Lung microvascular endothelial cell (primary cell): ENCODE measurements at regions not wholly inside any gene's neighbourhood (a gene's known extent, or its start where the extent isn't known, plus 50 kb on each side); places are given as distances from the start of the nearest gene placed in this dataset.

Source experiments
- DNase-seq, 2 donors: peaks; one replicate each; pipeline versions ENCODE4 v3.0.0 to v3.0.0-alpha.2; 2010; ENCODE audit warnings: low read depth in 2 of 2

DNA sequence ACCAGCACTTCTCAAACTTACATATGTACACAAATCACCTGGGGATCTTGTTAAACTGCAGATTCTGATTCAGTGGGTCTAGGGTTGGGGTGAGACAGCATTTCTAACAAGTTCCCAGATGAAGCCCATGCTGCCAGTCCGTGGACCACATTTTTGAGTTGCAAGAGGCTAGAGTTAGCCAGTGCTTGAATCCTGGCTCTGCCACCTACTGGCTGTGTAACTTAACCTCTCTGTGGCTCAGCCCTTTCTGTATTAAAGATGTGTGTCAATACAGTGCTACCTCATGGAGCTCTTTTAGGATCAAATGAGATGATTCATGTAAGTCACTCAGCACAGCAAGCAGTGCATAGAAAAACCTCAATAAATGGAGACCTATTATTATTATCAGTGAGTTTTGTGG is 90.2 kb upstream of the ISX start:
- DNase-seq: no peak

DNA sequence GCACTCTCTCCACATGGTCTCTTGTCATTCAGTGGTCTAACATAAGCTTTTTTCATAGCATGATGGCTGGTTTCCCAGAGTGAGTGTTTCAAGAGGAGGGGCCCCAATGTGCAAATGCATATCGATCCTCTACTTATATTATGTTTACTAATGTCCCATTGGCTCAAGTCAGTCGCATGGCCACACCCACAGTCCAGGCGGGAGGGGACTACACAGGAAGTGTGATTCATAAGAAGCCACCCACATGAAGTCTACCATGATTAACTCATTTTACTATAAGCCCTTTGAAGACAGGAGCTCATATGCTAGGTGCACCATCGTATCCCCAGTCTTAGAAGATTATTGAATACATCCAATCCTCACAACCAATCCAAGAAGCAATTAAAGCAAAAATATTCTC is 89.5 kb upstream of the ISX start:
- DNase-seq: no peak

DNA sequence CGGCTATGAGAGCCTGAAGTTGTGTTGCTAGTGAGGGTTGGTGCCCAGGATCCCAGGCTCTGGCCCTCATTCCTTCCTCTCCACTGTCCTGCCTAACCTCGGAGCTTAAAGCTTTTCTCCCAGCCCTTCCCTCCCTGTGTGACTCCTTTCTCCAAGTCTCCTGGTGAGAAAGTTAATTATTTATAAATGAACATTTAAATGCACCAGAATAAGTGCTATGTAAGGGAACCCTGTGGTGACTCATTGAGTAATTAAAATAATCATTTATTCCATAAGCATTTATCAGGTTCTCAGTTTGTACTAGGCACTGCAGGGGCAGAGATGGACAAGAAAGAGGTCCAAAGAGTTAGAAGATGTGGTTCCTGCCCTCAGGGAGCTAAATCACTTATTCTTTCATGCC is 89.1 kb upstream of the ISX start:
- DNase-seq: no peak

DNA sequence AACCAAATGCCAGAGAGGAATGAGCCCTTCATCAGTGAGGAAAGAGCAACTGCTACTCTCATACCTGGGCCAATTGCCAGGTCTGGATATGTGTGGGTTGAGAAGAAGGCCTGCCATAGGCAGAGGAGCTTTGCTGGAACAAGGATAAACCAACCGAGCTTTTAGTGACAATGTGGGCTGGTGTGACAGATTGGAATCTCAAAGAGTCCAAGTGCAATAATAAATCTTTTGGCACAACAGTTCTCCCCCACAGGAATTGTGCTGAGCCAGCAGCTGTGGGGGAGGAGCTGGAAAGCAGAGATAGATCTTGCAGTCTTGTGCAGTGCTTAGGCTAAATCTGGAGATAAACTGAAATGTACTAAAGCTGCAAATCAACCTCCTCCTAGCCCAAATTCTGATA is 79.4 kb upstream of the ISX start:
- no peak for DNase-seq

DNA sequence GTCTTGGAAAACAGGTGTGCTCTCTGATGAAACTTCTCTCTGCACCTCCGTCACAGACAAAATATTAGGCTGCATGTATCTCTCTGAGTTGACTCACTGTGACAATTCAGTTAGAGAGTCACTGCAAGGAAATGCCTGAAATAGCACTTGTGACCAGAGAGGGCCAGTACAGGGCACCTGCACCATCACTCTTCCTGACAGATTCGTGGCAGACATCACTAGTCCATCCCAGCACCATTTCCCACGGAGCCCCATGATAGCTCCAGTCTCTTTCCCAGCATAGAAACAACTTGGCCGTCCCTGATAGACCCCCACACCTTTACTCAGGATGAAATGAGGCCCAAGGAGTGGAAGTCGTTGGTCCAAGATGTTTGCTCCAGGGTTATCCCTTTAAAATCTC is 73.3 kb upstream of the ISX start:
- no peak for DNase-seq

DNA sequence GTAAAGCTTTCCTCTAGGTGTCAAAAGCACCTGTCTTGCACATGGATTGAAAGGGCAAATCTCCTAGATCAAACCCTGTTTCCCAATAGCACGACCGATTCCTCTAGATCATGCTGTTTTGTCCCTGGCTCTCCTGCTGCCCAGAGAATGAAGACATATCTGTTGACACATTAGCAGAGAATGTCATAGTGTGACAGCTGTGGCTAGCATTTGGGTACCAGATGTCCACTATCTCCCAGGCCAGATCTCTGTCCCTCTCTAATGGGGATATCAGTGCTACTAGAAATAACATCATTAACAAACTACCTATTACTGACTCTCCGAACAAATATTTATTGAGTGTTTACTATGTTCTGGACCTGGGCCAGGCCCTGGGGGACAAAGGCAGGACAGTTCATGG is 72.4 kb upstream of the ISX start:
- no peak for DNase-seq

DNA sequence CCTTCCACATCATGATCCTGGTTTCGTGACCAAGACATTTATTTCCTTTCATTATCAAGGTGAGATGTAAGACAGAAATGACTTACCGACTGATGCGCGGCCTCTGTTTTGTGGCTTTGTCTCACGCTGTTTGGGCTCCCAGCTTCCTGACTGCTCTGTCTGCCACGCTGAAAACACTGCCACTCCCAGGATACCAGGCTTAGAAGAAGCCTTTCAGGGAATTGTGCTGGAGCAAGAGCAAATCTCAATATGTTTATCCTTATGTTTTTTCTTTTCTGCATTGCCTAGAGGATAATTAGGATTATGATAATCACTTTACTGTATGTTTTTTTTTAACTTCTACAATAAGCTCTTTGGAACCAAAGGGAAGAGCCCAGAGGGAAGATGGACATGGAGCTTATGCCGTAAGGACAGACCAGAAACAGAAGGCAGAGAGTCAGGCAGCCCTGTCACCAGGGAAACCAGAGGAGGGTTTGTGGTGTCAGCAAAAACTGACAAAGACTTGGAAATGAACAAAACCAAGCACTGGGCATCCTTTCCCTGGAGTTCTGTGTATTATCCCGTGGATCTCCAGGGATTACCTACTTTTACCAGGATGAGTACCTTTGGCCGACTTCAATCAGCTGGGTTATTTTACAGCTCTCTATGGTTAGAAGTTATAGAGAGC is 68.2 kb upstream of the ISX start:
- DNase-seq: no peak

DNA sequence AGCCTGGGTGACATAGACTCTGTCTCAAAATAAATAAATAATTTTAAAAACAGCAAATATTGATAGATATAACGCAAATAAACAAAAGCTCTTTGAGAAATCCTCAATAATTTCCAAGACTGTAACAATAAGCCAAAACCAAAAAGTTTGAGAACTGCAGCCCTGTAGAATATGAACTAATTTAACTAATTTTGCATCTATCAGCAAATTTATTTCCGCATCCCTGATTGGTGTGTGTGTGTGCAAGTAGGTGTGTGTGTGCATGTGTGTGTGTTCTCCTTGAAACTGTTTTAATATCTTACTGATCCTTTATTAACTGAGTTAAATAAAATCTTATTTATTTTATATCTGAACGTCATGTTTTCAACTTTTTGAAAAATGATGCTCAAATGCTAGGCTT is 67.0 kb upstream of the ISX start:
- DNase-seq: no peak

DNA sequence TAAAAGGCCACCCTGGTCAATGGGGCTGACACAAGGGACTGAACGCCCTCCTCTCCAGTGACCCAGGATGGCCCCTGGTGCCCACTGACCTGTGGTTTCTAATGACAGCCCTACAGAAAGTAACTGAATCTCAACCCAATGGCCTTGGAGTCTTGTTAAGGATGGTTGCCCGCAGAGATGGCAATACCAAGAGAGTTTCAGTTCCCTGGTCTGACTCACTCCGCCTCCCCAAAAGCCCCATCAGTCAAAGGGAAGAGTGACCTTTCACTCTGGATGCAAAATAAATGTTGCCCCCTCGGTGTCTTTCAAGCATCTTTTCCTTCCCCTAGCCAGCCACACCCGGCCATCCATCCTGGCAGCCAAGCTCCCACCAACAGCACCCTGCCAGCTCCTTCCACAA is 57.7 kb upstream of the ISX start:
- DNase-seq: no peak

DNA sequence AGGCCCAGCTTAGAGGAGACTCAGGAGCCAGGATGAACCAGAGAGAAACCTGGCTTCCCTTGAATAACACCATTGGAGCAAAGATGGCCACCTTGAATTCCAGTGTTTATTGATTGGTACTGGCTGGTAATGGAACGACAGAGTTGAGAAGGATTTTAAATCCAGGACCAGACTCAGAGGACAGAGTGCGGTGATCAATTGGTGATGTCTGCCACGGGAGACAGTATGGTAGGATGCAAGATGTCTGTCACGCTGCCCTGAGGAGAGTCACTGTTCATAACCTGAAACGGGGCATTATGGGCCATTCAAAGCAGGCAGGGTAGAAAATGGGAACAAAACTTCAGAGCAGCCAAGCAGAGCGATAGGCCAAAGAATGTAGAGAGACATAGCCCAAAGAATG is 55.4 kb upstream of the ISX start:
- no peak for DNase-seq

DNA sequence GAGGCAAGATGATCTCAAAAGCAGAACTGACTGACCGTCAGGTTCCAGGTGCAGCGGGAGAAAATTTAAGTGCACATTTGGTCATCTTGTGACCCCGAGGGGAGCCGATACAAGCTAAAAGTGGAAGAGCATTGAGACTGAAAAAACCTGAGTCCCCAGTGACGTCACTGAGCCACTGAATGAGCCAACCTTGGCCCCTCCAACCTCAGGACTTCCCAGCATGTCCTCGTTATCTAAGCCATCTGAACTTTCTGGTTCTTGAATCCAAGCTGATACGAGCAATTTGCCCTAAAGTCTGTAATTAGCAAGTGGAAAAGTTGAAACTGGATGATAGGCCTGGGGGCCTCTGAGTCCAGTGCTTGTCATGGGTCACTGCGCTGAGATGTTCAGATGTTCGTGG is 51.1 kb upstream of the ISX start:
- DNase-seq: no peak
